ENCODE measurements at regions not wholly inside any gene's neighbourhood (a gene's known extent, or its start where the extent isn't known, plus 50 kb on each side); places are given as distances from the start of the nearest gene placed in this dataset.

- TF ChIP-seq GATA2 (IDR thresholded peaks at IDR 0.05; ENCODE audit: low read depth, low read length) (no peak), GATA3 (IDR thresholded peaks at IDR 0.05; ENCODE audit: low read depth, low read length) (no peak)
Observed at GRCh38 chr7:8923164-8923806, 489.9 kb downstream of the NXPH1 start.
